ENCODE measurements at regions not wholly inside any gene's neighbourhood (a gene's known extent, or its start where the extent isn't known, plus 50 kb on each side); places are given as distances from the start of the nearest gene placed in this dataset.

DNA sequence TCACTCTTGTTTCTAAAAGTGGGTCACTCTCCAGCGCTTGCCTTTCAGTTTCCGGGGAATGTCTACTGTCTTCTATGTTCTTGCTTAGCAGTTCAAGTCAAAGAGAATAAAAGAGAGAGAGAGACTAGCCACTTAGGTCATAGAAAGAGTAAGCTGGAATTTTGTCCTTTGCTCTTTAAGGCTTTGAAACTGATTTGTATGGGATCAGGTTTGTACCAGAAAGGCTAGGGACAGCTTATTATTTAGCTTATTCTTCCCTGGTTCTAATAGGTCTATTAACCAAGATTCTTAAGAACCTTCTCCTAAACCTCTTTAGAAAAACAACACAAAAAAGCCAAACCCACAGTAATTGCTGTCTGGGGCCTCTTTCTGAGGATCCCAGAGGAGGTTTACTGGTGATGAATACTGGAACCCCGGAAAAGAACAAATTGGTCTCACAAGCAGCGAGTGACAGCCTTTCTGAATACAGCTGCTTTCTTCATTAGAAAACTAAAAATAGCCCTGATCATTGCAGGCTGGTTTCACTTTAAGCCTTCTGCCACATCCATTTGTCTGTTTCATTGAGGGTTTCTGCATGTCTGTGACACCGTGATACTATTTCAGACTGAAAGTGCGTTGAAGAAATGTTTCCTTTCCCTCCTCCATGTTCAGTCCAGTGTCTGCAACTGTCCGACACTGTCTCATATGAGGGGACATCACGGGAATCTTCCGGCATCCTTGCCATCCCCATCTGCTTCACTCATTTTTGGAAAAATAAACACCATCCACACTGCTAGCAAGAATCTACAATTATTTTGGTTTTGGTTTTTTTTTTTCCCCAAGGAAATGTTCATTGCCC is 75.1 kb upstream of the ATXN1 start:
- TF ChIP-seq CTCF (IDR thresholded peaks at IDR 0.05) (no peak), POLR2A (IDR thresholded peaks at IDR 0.05) (no peak), POLR2AphosphoS5 (IDR thresholded peaks at IDR 0.05) (no peak), EP300 (IDR thresholded peaks at IDR 0.05; ENCODE audit: low read depth) (no peak)
